Suprapubic skin (tissue), 4 donors: ENCODE measurements at regions not wholly inside any gene's neighbourhood (a gene's known extent, or its start where the extent isn't known, plus 50 kb on each side); places are given as distances from the start of the nearest gene placed in this dataset.

Experiments used
- POLR2A ChIP-seq, 2 donors: fragments of 450-650 bp; IDR thresholded peaks; one replicate each; pipeline ENCODE4 v1.6.1; 2017; ENCODE audit warnings: antibody characterized with exemption in 2 of 2, mild to moderate bottlenecking in 2 of 2, moderate library complexity in 2 of 2
- POLR2AphosphoS5 ChIP-seq, 3 donors: sonication (generic); formaldehyde crosslinking; IDR thresholded peaks; one replicate each; pipeline ENCODE4 v1.6.1; 2017; ENCODE audit warnings: antibody characterized with exemption in 3 of 3
- TF ChIP-seq, protein P1 (sequence below), 2 donors: fragments of 200-600 bp in 1 of 2; fragments of 450-650 bp in 1 of 2; sonication (generic) in 1 of 2; IDR thresholded peaks; one replicate each; pipeline ENCODE4 v1.5.1; 2016 to 2019; ENCODE audit warnings: antibody characterized with exemption in 2 of 2, mild to moderate bottlenecking in 1 of 2, moderate library complexity in 1 of 2

DNA sequence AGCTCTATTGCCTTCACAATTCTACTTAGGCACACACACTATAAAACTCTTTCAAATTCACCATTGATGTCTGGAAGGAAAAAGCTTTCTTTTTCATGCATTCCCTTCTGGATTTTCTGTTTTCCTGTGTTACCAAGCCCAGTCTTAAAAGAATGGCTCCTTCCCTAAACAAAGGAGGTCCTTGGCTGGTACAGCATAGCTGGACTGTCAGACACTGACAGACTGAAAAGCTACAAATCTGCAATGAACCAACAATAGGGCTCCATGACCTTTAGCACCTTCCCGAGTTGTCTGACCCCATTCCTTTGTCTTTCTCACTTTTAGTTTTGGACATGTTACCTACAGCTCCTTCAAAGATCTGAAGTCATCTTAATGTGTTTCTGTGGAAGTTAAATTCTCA lies 382.5 kb downstream of the TMEM161B start:
- TF ChIP-seq, protein P1, sequence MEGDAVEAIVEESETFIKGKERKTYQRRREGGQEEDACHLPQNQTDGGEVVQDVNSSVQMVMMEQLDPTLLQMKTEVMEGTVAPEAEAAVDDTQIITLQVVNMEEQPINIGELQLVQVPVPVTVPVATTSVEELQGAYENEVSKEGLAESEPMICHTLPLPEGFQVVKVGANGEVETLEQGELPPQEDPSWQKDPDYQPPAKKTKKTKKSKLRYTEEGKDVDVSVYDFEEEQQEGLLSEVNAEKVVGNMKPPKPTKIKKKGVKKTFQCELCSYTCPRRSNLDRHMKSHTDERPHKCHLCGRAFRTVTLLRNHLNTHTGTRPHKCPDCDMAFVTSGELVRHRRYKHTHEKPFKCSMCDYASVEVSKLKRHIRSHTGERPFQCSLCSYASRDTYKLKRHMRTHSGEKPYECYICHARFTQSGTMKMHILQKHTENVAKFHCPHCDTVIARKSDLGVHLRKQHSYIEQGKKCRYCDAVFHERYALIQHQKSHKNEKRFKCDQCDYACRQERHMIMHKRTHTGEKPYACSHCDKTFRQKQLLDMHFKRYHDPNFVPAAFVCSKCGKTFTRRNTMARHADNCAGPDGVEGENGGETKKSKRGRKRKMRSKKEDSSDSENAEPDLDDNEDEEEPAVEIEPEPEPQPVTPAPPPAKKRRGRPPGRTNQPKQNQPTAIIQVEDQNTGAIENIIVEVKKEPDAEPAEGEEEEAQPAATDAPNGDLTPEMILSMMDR (IDR thresholded peaks at IDR 0.05), result no peak
- no peak for TF ChIP-seq POLR2A (IDR thresholded peaks at IDR 0.05)
- no peak for TF ChIP-seq POLR2AphosphoS5 (IDR thresholded peaks at IDR 0.05)
